ENCODE measurements at regions not wholly inside any gene's neighbourhood (a gene's known extent, or its start where the extent isn't known, plus 50 kb on each side); places are given as distances from the start of the nearest gene placed in this dataset.

- H3K4me1 Mint-ChIP-seq (ENCODE audit: unreplicated experiment), result peaks cover 19% of the 10 kb centered on the region
- H3K36me3 Mint-ChIP-seq (ENCODE audit: unreplicated experiment), result no peaks in the 10 kb centered on the region
- H3K27me3 Mint-ChIP-seq (ENCODE audit: unreplicated experiment), result no peaks in the 10 kb centered on the region
- peak overlapping the region; percentile 77 for H3K27ac Mint-ChIP-seq (ENCODE audit: unreplicated experiment)
- DNase-seq (ENCODE audit: extremely low spot score, unreplicated experiment), result no peak
- peaks cover 7% of the 10 kb centered on the region for H3K9me3 Mint-ChIP-seq (ENCODE audit: unreplicated experiment)
- H3K4me3 Mint-ChIP-seq (ENCODE audit: unreplicated experiment), result no peak overlapping the region
- TF ChIP-seq, protein P1, sequence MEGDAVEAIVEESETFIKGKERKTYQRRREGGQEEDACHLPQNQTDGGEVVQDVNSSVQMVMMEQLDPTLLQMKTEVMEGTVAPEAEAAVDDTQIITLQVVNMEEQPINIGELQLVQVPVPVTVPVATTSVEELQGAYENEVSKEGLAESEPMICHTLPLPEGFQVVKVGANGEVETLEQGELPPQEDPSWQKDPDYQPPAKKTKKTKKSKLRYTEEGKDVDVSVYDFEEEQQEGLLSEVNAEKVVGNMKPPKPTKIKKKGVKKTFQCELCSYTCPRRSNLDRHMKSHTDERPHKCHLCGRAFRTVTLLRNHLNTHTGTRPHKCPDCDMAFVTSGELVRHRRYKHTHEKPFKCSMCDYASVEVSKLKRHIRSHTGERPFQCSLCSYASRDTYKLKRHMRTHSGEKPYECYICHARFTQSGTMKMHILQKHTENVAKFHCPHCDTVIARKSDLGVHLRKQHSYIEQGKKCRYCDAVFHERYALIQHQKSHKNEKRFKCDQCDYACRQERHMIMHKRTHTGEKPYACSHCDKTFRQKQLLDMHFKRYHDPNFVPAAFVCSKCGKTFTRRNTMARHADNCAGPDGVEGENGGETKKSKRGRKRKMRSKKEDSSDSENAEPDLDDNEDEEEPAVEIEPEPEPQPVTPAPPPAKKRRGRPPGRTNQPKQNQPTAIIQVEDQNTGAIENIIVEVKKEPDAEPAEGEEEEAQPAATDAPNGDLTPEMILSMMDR (IDR thresholded peaks at IDR 0.05), result no peak
Observed at GRCh38 chr1:219120624-219121544, 52.8 kb upstream of the LYPLAL1 start.

DNA sequence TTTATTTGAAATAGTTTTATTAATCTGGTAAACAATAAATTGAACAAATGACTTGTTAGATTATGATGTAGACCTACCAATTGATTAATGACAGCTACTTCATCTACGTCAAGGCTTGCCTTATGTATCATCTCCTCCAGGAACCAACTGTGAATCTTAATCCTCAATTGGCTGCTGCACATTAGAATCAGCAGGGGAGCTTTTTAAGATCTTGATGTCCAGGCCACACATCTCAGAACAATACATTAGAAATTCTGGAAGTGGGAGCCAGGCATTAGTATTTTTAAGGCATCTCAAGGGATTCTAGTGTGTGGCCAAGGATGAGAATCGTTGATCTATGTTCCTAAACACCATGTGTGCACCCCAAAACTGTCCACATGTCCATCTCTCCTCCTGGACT is 52.0 kb upstream of the LYPLAL1 start:
- Mint-ChIP-seq H3K27me3 (ENCODE audit: unreplicated experiment) (no peaks in the 10 kb centered on the region), H3K36me3 (ENCODE audit: unreplicated experiment) (no peaks in the 10 kb centered on the region), H3K4me3 (ENCODE audit: unreplicated experiment) (no peak overlapping the region), H3K27ac (ENCODE audit: unreplicated experiment) (peak overlapping the region; percentile 77), H3K4me1 (ENCODE audit: unreplicated experiment) (peaks cover 19% of the 10 kb centered on the region), H3K9me3 (ENCODE audit: unreplicated experiment) (peaks cover 3% of the 10 kb centered on the region)
- TF ChIP-seq, protein P1 (IDR thresholded peaks at IDR 0.05), result no peak
- no peak for DNase-seq (ENCODE audit: extremely low spot score, unreplicated experiment)

DNA sequence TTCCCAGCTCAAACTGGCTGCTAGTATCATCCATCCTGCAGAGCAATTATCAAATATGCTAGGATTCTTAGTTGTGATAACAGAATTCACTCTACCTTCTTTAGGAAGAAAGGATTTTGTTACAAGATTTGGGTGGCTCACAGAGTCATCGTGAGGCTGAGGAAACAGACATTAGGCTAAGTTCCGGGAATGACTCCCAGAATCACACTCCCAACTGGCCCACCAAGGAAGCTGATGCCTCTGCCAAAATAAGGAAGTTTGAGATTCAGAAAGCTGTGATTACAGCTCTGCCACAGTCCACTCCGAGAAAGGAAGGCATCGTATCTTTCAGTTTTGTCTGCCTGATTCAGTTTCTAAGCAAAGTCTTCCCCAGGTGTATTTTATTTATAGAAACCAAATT is 50.6 kb upstream of the LYPLAL1 start:
- Mint-ChIP-seq H3K27ac (ENCODE audit: unreplicated experiment) (no peak overlapping the region), H3K36me3 (ENCODE audit: unreplicated experiment) (no peaks in the 10 kb centered on the region), H3K4me3 (ENCODE audit: unreplicated experiment) (no peak overlapping the region), H3K4me1 (ENCODE audit: unreplicated experiment) (peaks cover 19% of the 10 kb centered on the region), H3K9me3 (ENCODE audit: unreplicated experiment) (peaks cover 3% of the 10 kb centered on the region), H3K27me3 (ENCODE audit: unreplicated experiment) (no peaks in the 10 kb centered on the region)
- no peak for DNase-seq (ENCODE audit: extremely low spot score, unreplicated experiment)
- TF ChIP-seq, protein P1 (IDR thresholded peaks at IDR 0.05), result no peak

Data from osteocyte (in vitro differentiated cells).